ENCODE measurements at regions not wholly inside any gene's neighbourhood (a gene's known extent, or its start where the extent isn't known, plus 50 kb on each side); places are given as distances from the start of the nearest gene placed in this dataset.

DNA sequence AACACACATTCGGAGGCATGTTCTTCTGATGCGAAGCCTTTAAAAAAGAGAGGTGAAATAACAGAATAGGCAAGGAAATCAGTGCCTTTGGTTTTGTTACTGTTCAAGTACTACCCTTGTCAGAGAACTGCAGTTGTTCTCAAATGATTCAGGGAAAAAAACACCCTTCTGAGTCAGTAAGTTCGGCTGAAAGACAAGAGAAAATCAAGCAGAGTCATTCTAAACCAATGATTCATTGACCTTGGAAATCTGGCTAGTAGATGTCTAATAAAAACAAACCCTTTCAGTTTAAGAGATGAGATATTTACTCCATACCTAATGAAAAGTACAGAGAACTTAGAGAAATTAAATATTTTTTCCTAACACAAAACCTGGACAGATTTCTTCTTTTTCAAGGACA lies 72.7 kb upstream of the ABI3BP start:
- TF ChIP-seq FOSB (CRISPR knock-in tag; IDR thresholded peaks at IDR 0.05): no peak
- TF ChIP-seq, protein P1, sequence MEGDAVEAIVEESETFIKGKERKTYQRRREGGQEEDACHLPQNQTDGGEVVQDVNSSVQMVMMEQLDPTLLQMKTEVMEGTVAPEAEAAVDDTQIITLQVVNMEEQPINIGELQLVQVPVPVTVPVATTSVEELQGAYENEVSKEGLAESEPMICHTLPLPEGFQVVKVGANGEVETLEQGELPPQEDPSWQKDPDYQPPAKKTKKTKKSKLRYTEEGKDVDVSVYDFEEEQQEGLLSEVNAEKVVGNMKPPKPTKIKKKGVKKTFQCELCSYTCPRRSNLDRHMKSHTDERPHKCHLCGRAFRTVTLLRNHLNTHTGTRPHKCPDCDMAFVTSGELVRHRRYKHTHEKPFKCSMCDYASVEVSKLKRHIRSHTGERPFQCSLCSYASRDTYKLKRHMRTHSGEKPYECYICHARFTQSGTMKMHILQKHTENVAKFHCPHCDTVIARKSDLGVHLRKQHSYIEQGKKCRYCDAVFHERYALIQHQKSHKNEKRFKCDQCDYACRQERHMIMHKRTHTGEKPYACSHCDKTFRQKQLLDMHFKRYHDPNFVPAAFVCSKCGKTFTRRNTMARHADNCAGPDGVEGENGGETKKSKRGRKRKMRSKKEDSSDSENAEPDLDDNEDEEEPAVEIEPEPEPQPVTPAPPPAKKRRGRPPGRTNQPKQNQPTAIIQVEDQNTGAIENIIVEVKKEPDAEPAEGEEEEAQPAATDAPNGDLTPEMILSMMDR (IDR thresholded peaks at IDR 0.05): no peak
